ENCODE measurements at regions not wholly inside any gene's neighbourhood (a gene's known extent, or its start where the extent isn't known, plus 50 kb on each side); places are given as distances from the start of the nearest gene placed in this dataset.

GRCh38 chr3:69602112-69602511, 137.2 kb upstream of the MITF start:
- Histone ChIP-seq H3K27ac (no peak overlapping the region), H3K4me1 (no peaks in the 10 kb centered on the region), H3K9me3 (ENCODE audit: low read depth) (no peaks in the 10 kb centered on the region), H3K4me3 (no peak overlapping the region), H3K79me2 (ENCODE audit: low read depth) (no peaks in the 10 kb centered on the region), H4K20me1 (ENCODE audit: low read depth) (no peaks in the 10 kb centered on the region), H2AFZ (replicated peaks) (no peak overlapping the region), H3F3A (ENCODE audit: low read depth) (no peaks in the 10 kb centered on the region), H3K36me3 (no peaks in the 10 kb centered on the region), H3K4me2 (no peak overlapping the region), H3K9ac (no peak overlapping the region), H3K27me3 (no peaks in the 10 kb centered on the region)
- Mint-ChIP-seq H3K27me3 (ENCODE audit: insufficient read depth, low read depth) (peaks cover 13% of the 10 kb centered on the region), H3K4me1 (no peaks in the 10 kb centered on the region), H3K4me3 (no peak overlapping the region), H3K27ac (no peak overlapping the region), H3K9me3 (peaks cover 12% of the 10 kb centered on the region), H3K36me3 (no peaks in the 10 kb centered on the region)
- no peak for DNase-seq (ENCODE audit: low spot score)
- TF ChIP-seq EZH2 (IDR thresholded peaks at IDR 0.05) (no peak), CTCF (IDR thresholded peaks at IDR 0.05) (no peak), EZH2phosphoT487 (IDR thresholded peaks at IDR 0.05) (no peak)

- Mint-ChIP-seq H3K36me3 (no peaks in the 10 kb centered on the region), H3K9me3 (peaks cover 4% of the 10 kb centered on the region), H3K4me3 (no peak overlapping the region), H3K4me1 (no peaks in the 10 kb centered on the region), H3K27ac (no peak overlapping the region), H3K27me3 (ENCODE audit: insufficient read depth, low read depth) (no peaks in the 10 kb centered on the region)
- Histone ChIP-seq H3K79me2 (ENCODE audit: low read depth) (no peaks in the 10 kb centered on the region), H3K4me2 (no peak overlapping the region), H3K9ac (no peak overlapping the region), H3K27ac (no peak overlapping the region), H3F3A (ENCODE audit: low read depth) (no peaks in the 10 kb centered on the region), H4K20me1 (ENCODE audit: low read depth) (no peaks in the 10 kb centered on the region), H3K4me3 (no peak overlapping the region), H3K4me1 (no peaks in the 10 kb centered on the region), H2AFZ (replicated peaks) (no peak overlapping the region), H3K9me3 (ENCODE audit: low read depth) (no peaks in the 10 kb centered on the region), H3K36me3 (no peaks in the 10 kb centered on the region), H3K27me3 (no peaks in the 10 kb centered on the region)
- TF ChIP-seq CTCF (IDR thresholded peaks at IDR 0.05): no peak
- TF ChIP-seq EZH2 (IDR thresholded peaks at IDR 0.05): no peak
- DNase-seq (ENCODE audit: low spot score): no peak
Observed at GRCh38 chr3:69594286-69594685, 145.0 kb upstream of the MITF start.

GRCh38 chr3:69591164-69591736, 148.0 kb upstream of the MITF start:
- no peaks in the 10 kb centered on the region for H3K4me1 Mint-ChIP-seq
- no peaks in the 10 kb centered on the region for H3K27me3 ChIP-seq
- peaks cover 2% of the 10 kb centered on the region for H3K27me3 Mint-ChIP-seq (ENCODE audit: insufficient read depth, low read depth)
- H3K9me3 Mint-ChIP-seq: peaks cover 16% of the 10 kb centered on the region
- no peak overlapping the region for H3K4me3 ChIP-seq
- no peaks in the 10 kb centered on the region for H3K4me1 ChIP-seq
- H3K9ac ChIP-seq: no peak overlapping the region
- no peaks in the 10 kb centered on the region for H3K36me3 ChIP-seq
- DNase-seq (ENCODE audit: low spot score): no peak
- H3K27ac Mint-ChIP-seq: no peak overlapping the region
- H2AFZ ChIP-seq (replicated peaks): no peak overlapping the region
- H3K27ac ChIP-seq: no peak overlapping the region
- H3F3A ChIP-seq (ENCODE audit: low read depth): no peaks in the 10 kb centered on the region
- no peak overlapping the region for H3K4me2 ChIP-seq
- no peaks in the 10 kb centered on the region for H3K9me3 ChIP-seq (ENCODE audit: low read depth)
- H4K20me1 ChIP-seq (ENCODE audit: low read depth): no peaks in the 10 kb centered on the region
- no peaks in the 10 kb centered on the region for H3K79me2 ChIP-seq (ENCODE audit: low read depth)
- no peaks in the 10 kb centered on the region for H3K36me3 Mint-ChIP-seq
- no peak overlapping the region for H3K4me3 Mint-ChIP-seq
- TF ChIP-seq EZH2phosphoT487 (IDR thresholded peaks at IDR 0.05): no peak
- no peak for TF ChIP-seq EZH2 (IDR thresholded peaks at IDR 0.05)
- no peak for TF ChIP-seq CTCF (IDR thresholded peaks at IDR 0.05)

Measured in neural progenitor cell (in vitro differentiated cells).